C4-2B (cell line): ENCODE measurements at regions not wholly inside any gene's neighbourhood (a gene's known extent, or its start where the extent isn't known, plus 50 kb on each side); places are given as distances from the start of the nearest gene placed in this dataset.

Experiments
- ZFX ChIP-seq: fragments of 450-650 bp; IDR thresholded peaks from 2 replicates; pipeline ENCODE4 v1.6.1; 2017
- TF ChIP-seq, protein P1 (sequence below): fragments of 450-650 bp; conservative IDR thresholded peaks from 2 replicates; pipeline ENCODE4 v1.5.1; 2017; ENCODE audit warnings: mild to moderate bottlenecking

- TF ChIP-seq, protein P1, sequence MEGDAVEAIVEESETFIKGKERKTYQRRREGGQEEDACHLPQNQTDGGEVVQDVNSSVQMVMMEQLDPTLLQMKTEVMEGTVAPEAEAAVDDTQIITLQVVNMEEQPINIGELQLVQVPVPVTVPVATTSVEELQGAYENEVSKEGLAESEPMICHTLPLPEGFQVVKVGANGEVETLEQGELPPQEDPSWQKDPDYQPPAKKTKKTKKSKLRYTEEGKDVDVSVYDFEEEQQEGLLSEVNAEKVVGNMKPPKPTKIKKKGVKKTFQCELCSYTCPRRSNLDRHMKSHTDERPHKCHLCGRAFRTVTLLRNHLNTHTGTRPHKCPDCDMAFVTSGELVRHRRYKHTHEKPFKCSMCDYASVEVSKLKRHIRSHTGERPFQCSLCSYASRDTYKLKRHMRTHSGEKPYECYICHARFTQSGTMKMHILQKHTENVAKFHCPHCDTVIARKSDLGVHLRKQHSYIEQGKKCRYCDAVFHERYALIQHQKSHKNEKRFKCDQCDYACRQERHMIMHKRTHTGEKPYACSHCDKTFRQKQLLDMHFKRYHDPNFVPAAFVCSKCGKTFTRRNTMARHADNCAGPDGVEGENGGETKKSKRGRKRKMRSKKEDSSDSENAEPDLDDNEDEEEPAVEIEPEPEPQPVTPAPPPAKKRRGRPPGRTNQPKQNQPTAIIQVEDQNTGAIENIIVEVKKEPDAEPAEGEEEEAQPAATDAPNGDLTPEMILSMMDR: no peak
- no peak for TF ChIP-seq ZFX
Measured at GRCh38 chr10:131444286-131444685, 132.8 kb upstream of the TCERG1L start.
